Kidney (tissue), 13 donors: ENCODE measurements at regions not wholly inside any gene's neighbourhood (a gene's known extent, or its start where the extent isn't known, plus 50 kb on each side); places are given as distances from the start of the nearest gene placed in this dataset.

Experiments used
- DNase-seq, 5 donors: peaks; one replicate each; pipeline ENCODE4 v3.0.0-alpha.2; 2013 to 2020
- FAIRE-seq: peaks from 2 replicates; lab custom pipeline; 2012; peaks lifted over from hg19 to GRCh38; lab: Jason Lieb, UNC
- H3K27ac ChIP-seq, 2 donors: one replicate each; pipeline ENCODE4 v1.7.0; 2013; ENCODE audit warnings: low read depth in 2 of 2, low read length in 2 of 2, inconsistent platforms in 1 of 2
- H3K27me3 ChIP-seq: one replicate; pipeline ENCODE4 v1.7.1; 2013; ENCODE audit warnings: low read length, inconsistent platforms; ENCODE audit not compliant: control insufficient read depth, insufficient read depth
- H3K36me3 ChIP-seq, 3 donors: one replicate each; pipeline versions ENCODE4 v1.7.0 to v1.7.1; 2013; ENCODE audit warnings: low read length in 3 of 3, control low read depth in 1 of 3, inconsistent platforms in 1 of 3; ENCODE audit not compliant: insufficient read depth in 3 of 3, control insufficient read depth in 2 of 3
- H3K4me1 ChIP-seq, 3 donors: one replicate each; pipeline versions ENCODE4 v1.7.0 to v1.7.1; 2013; ENCODE audit warnings: low read length in 3 of 3, inconsistent platforms in 1 of 3, low read depth in 1 of 3; ENCODE audit not compliant: control insufficient read depth in 2 of 3, insufficient read depth in 2 of 3
- H3K4me3 ChIP-seq, 3 donors: one replicate each; pipeline versions ENCODE4 v1.7.0 to v1.8.1; 2013; ENCODE audit warnings: low read length in 3 of 3, control low read depth in 1 of 3, inconsistent platforms in 1 of 3
- H3K9ac ChIP-seq, 3 donors: one replicate each; pipeline versions ENCODE4 v1.7.0 to v1.7.1; 2013; ENCODE audit warnings: low read length in 3 of 3, control low read depth in 1 of 3, inconsistent platforms in 1 of 3
- H3K9me3 ChIP-seq, 3 donors: one replicate each; pipeline versions ENCODE4 v1.7.0 to v1.7.1; 2013; ENCODE audit warnings: low read length in 3 of 3, control low read depth in 1 of 3, inconsistent platforms in 1 of 3; ENCODE audit not compliant: control insufficient read depth in 2 of 3, insufficient read depth in 1 of 3
- CTCF ChIP-seq: IDR thresholded peaks from 3 replicates; pipeline ENCODE4 v1.5.1; 2012; ENCODE audit warnings: mild to moderate bottlenecking, moderate library complexity, borderline replicate concordance; ENCODE audit not compliant: insufficient read depth; ENCODE audit errors: extremely low read depth
- intact Hi-C: fragments of 100-400 bp; cut with DNase I; formaldehyde crosslinking; loops from one replicate; pipeline ENCODE4 v1.11.1; 2022
- donor health status: control.
- donor health status: control.
- donor health status: control.
- donor health status: control.
- donor health status: control.
- donor health status: DM: yes; HTN: yes; CAD: no.
- donor health status: Normal renal cell carcinoma (clear cell type).

- H3K9me3 ChIP-seq, result peaks cover 0 to 3% (median 0%) of the 10 kb centered on the region in 3 donors
- H3K36me3 ChIP-seq, result no peaks in the 10 kb centered on the region
- H3K9ac ChIP-seq, result no peak overlapping the region
- H3K27me3 ChIP-seq, result no peaks in the 10 kb centered on the region
- no peak overlapping the region for H3K27ac ChIP-seq
- intact Hi-C loops, result loop anchor here (5.0 kb wide), 1 partner anchor 111 kb away; no protein-coding TSS in a partner anchor
- TF ChIP-seq CTCF, result peak; percentile 9
- DNase-seq, result peak in 2 of 5 donors; percentile 7 to 8
- H3K4me1 ChIP-seq, result no peaks in the 10 kb centered on the region
- H3K4me3 ChIP-seq, result no peak overlapping the region
- FAIRE-seq, result no peak
Measured at GRCh38 chr13:47598340-47598911, 402.6 kb downstream of the SUCLA2 start.

- DNase-seq (no peak), FAIRE-seq (no peak)
- Histone ChIP-seq H3K36me3 (no peaks in the 10 kb centered on the region), H3K9ac (no peak overlapping the region), H3K27ac (no peak overlapping the region), H3K27me3 (no peaks in the 10 kb centered on the region), H3K4me1 (no peaks in the 10 kb centered on the region), H3K9me3 (peaks cover 0 to 3% (median 0%) of the 10 kb centered on the region in 3 donors), H3K4me3 (no peak overlapping the region)
- TF ChIP-seq CTCF, result no peak
- intact Hi-C loops, result loop anchor here (5.0 kb wide), 1 partner anchor 108 kb away; no protein-coding TSS in a partner anchor
Measured at GRCh38 chr13:47594833-47595232, 406.2 kb downstream of the SUCLA2 start.

- no peak overlapping the region for H3K9ac ChIP-seq
- no peak overlapping the region for H3K4me3 ChIP-seq
- H3K27ac ChIP-seq, result no peak overlapping the region
- no peaks in the 10 kb centered on the region for H3K27me3 ChIP-seq
- no peaks in the 10 kb centered on the region for H3K36me3 ChIP-seq
- no peak for FAIRE-seq
- TF ChIP-seq CTCF, result no peak
- peaks cover 0 to 3% (median 0%) of the 10 kb centered on the region in 3 donors for H3K9me3 ChIP-seq
- DNase-seq, result no peak
- H3K4me1 ChIP-seq, result no peaks in the 10 kb centered on the region
- intact Hi-C loops, result no loop called here
Measured at GRCh38 chr13:47592256-47592655, 408.8 kb downstream of the SUCLA2 start.
